GM06990 (cell line): ENCODE measurements at regions not wholly inside any gene's neighbourhood (a gene's known extent, or its start where the extent isn't known, plus 50 kb on each side); places are given as distances from the start of the nearest gene placed in this dataset.

ENCODE experiments used
- DNase-seq: peaks from one replicate; pipeline ENCODE4 v3.0.0-alpha.2; 2011; ENCODE audit not compliant: insufficient read length; ENCODE audit errors: extremely low read depth
- H3K27me3 ChIP-seq: replicated peaks from 2 replicates; pipeline ENCODE4 v1.6.0; 2011; ENCODE audit warnings: low read length; ENCODE audit not compliant: control insufficient read depth, insufficient read depth
- H3K36me3 ChIP-seq: 2 replicates; pipeline ENCODE4 v1.5.1; 2011; ENCODE audit warnings: low read length; ENCODE audit not compliant: control insufficient read depth, insufficient read depth
- H3K4me3 ChIP-seq: replicated peaks from 2 replicates; pipeline ENCODE4 v1.5.1; 2011; ENCODE audit warnings: low read depth, mild to moderate bottlenecking, control low read depth, low read length
- TF ChIP-seq, protein P1 (sequence below): IDR thresholded peaks from 2 replicates; pipeline ENCODE4 v1.5.1; 2011; ENCODE audit warnings: low read length, control low read depth, mild to moderate bottlenecking, inconsistent platforms; ENCODE audit not compliant: insufficient read depth, poor library complexity, severe bottlenecking

GRCh38 chr2:66789741-66790140, 354.8 kb downstream of the MEIS1 start:
- DNase-seq = no peak
- TF ChIP-seq, protein P1, sequence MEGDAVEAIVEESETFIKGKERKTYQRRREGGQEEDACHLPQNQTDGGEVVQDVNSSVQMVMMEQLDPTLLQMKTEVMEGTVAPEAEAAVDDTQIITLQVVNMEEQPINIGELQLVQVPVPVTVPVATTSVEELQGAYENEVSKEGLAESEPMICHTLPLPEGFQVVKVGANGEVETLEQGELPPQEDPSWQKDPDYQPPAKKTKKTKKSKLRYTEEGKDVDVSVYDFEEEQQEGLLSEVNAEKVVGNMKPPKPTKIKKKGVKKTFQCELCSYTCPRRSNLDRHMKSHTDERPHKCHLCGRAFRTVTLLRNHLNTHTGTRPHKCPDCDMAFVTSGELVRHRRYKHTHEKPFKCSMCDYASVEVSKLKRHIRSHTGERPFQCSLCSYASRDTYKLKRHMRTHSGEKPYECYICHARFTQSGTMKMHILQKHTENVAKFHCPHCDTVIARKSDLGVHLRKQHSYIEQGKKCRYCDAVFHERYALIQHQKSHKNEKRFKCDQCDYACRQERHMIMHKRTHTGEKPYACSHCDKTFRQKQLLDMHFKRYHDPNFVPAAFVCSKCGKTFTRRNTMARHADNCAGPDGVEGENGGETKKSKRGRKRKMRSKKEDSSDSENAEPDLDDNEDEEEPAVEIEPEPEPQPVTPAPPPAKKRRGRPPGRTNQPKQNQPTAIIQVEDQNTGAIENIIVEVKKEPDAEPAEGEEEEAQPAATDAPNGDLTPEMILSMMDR = no peak

DNA sequence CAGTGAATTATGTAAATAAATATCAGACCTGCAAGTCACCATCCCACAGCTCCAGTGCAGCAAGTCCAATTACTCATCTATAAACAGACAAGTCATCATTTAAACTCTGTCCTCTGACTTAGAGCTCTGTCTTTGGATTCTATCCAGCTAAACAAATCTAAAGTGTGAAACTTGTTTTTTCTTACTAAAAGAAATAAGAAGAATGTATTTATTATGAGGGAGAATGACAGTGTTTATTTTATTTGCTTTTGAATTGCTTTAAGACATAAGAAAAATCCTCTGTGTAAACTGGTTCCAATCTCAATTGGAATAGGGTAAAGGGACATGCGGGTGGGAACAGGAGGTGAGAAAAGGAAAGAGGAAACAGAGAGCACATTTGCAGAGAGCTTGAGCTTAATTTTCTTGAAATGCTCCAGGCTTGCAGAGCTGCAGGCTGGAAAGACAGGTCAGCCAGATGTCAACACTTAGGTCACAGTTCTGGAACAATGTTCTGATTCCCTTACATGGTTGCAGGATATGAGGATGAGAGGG, 355.8 kb downstream of the MEIS1 start:
- TF ChIP-seq, protein P1 = no peak
- H3K36me3 ChIP-seq = no peaks in the 10 kb centered on the region
- no peak for DNase-seq
- no peaks in the 10 kb centered on the region for H3K27me3 ChIP-seq
- no peak overlapping the region for H3K4me3 ChIP-seq

More at GRCh38 chr2:66789741-66790140, 354.8 kb downstream of the MEIS1 start:
- Histone ChIP-seq H3K36me3 (no peaks in the 10 kb centered on the region), H3K27me3 (no peaks in the 10 kb centered on the region), H3K4me3 (no peak overlapping the region)

GRCh38 chr2:66794070-66794469, 359.1 kb downstream of the MEIS1 start:
- no peaks in the 10 kb centered on the region for H3K36me3 ChIP-seq
- TF ChIP-seq, protein P1 = no peak
- no peak overlapping the region for H3K4me3 ChIP-seq
- DNase-seq = no peak
- no peaks in the 10 kb centered on the region for H3K27me3 ChIP-seq

- no peak for DNase-seq
- Histone ChIP-seq H3K27me3 (no peaks in the 10 kb centered on the region), H3K4me3 (no peak overlapping the region), H3K36me3 (no peaks in the 10 kb centered on the region)
- TF ChIP-seq, protein P1 = no peak
Measured at GRCh38 chr2:66794551-66794950, 359.6 kb downstream of the MEIS1 start.

DNA sequence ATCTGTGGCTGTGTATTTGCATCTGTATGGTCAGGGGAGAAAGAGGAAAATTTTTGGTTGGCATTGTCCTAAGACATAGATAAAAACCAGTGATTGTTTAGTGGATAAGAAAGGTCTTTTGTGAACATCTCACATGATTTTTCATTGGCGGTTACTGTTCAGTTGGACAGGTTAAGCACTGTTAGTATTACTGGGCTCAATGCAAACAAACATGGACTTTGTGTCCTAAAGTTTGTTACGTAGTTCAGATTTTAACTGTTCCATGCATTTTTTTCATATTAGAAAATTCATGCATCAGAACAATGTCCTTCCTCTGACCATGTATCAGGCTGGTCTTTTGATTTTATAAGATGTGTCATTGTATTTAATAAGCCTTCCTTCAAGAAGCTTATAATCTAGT, 368.0 kb downstream of the MEIS1 start:
- H3K4me3 ChIP-seq = no peak overlapping the region
- no peaks in the 10 kb centered on the region for H3K36me3 ChIP-seq
- no peaks in the 10 kb centered on the region for H3K27me3 ChIP-seq
- TF ChIP-seq, protein P1 = no peak
- DNase-seq = no peak

DNA sequence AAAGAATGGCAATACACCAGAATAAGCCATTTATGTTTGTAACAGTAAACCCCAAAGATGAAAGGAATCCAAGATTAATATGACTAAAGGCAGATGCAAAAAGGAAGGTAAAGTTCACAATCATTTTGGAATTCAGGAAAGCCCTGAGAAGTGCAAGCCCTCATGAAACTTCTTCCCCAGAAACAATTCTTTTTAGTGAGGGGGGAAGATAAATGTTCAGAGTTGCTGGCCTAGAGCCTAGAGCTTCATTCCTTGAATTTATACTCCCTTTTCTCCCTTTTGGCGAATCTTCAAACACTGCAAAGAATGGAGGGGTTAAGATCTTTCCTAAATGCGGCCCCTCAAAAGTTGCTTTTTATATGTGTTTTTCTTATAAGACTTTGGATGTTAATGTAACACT, 368.8 kb downstream of the MEIS1 start:
- TF ChIP-seq, protein P1 = no peak
- no peak for DNase-seq
- no peaks in the 10 kb centered on the region for H3K27me3 ChIP-seq
- no peaks in the 10 kb centered on the region for H3K36me3 ChIP-seq
- no peak overlapping the region for H3K4me3 ChIP-seq
